OCI-LY7 (cell line): ENCODE measurements at regions not wholly inside any gene's neighbourhood (a gene's known extent, or its start where the extent isn't known, plus 50 kb on each side); places are given as distances from the start of the nearest gene placed in this dataset.
"Not testable (repeated sequence)": the region's sequence is repeated elsewhere in the genome, so short reads cannot be mapped to it uniquely, and the experiment has no call there.

Source experiments
- BruUV-seq: library from RNA; stranded (reverse); fragments of 400-500 nt; replicated peaks from 2 replicates; lab custom pipeline; 2021; lab: Mats Ljungman, UMichigan
- CTCF ChIA-PET: fragments of 300-600 bp; sonication (Branson Sonifier 250); formaldehyde crosslinking; loops from one replicate; lab custom pipeline; 2022; ENCODE audit warnings: antibody characterized with exemption; ENCODE audit not compliant: unreplicated experiment; lab: Charles Lee
- POLR2A ChIA-PET: fragments of 300-600 bp; sonication (Branson Sonifier 250); formaldehyde crosslinking; loops from one replicate; lab custom pipeline; 2022; ENCODE audit warnings: antibody characterized with exemption; lab: Charles Lee
- DNase-seq: peaks from one replicate; pipeline ENCODE4 v3.0.0-alpha.2; 2015; ENCODE audit warnings: low spot score
- H2AFZ ChIP-seq: fragments of 200-600 bp; sonication (generic), shearing (Covaris generic); 2 replicates; pipeline ENCODE4 v1.6.1; 2014; ENCODE audit warnings: mild to moderate bottlenecking, antibody characterized with exemption, low read length, moderate library complexity
- H3K27ac ChIP-seq: fragments of 200-600 bp; sonication (generic); 2 replicates; pipeline ENCODE4 v1.5.1; 2014; ENCODE audit warnings: mixed run types, low read depth, mild to moderate bottlenecking, moderate library complexity, low read length, inconsistent platforms; ENCODE audit not compliant: poor library complexity, severe bottlenecking
- H3K36me3 ChIP-seq: fragments of 200-600 bp; sonication (generic); 2 replicates; pipeline ENCODE4 v1.6.1; 2014; ENCODE audit warnings: mild to moderate bottlenecking, antibody characterized with exemption, low read length, moderate library complexity, mixed read lengths; ENCODE audit not compliant: insufficient read depth
- H3K4me1 ChIP-seq: fragments of 200-600 bp; sonication (generic); 2 replicates; pipeline ENCODE4 v1.5.1; 2014; ENCODE audit warnings: mild to moderate bottlenecking, low read length; ENCODE audit not compliant: insufficient read depth, poor library complexity, severe bottlenecking
- H3K4me2 ChIP-seq: fragments of 200-600 bp; sonication (generic); 2 replicates; pipeline ENCODE4 v1.6.1; 2014; ENCODE audit warnings: mild to moderate bottlenecking, low read length
- H3K4me3 ChIP-seq: fragments of 200-600 bp; sonication (generic); 2 replicates; pipeline ENCODE4 v1.5.1; 2014; ENCODE audit warnings: mild to moderate bottlenecking, low read depth, low read length; ENCODE audit not compliant: poor library complexity, severe bottlenecking
- H3K79me2 ChIP-seq: fragments of 200-600 bp; sonication (generic); 2 replicates; pipeline ENCODE4 v1.6.1; 2016; ENCODE audit warnings: low read depth, mild to moderate bottlenecking, low read length, moderate library complexity, mixed read lengths; ENCODE audit not compliant: insufficient read depth
- H3K9me2 ChIP-seq: fragments of 200-600 bp; sonication (generic); 2 replicates; pipeline ENCODE4 v1.6.1; 2016; ENCODE audit warnings: mild to moderate bottlenecking, low read length, mixed read lengths; ENCODE audit not compliant: insufficient read depth
- H3K9me3 ChIP-seq: fragments of 200-600 bp; sonication (generic); 2 replicates; pipeline ENCODE4 v1.6.1; 2014; ENCODE audit warnings: mild to moderate bottlenecking, mixed run types, low read length, mixed read lengths
- H4K20me1 ChIP-seq: fragments of 200-600 bp; sonication (generic); 2 replicates; pipeline ENCODE4 v1.6.1; 2014; ENCODE audit warnings: mild to moderate bottlenecking, antibody characterized with exemption, low read length, moderate library complexity, mixed read lengths; ENCODE audit not compliant: insufficient read depth
- EZH2phosphoT487 ChIP-seq: fragments of 200-600 bp; sonication (generic); IDR thresholded peaks from 2 replicates; pipeline ENCODE4 v1.6.1; 2018; ENCODE audit warnings: low read depth, borderline replicate concordance, mild to moderate bottlenecking, mixed run types, antibody characterized with exemption, low read length, moderate library complexity, mixed read lengths
- intact Hi-C: fragments of 100-400 bp; cut with micrococcal nuclease; formaldehyde crosslinking; loops from one replicate; pipeline ENCODE4 v1.10.0; 2022; ENCODE audit not compliant: unreplicated experiment
- TF ChIP-seq, protein P1 (sequence below): fragments of 200-600 bp; sonication (generic); conservative IDR thresholded peaks from 2 replicates; pipeline ENCODE4 v1.5.1; 2014; ENCODE audit warnings: mild to moderate bottlenecking, antibody characterized with exemption, low read length, moderate library complexity, mixed read lengths

DNA sequence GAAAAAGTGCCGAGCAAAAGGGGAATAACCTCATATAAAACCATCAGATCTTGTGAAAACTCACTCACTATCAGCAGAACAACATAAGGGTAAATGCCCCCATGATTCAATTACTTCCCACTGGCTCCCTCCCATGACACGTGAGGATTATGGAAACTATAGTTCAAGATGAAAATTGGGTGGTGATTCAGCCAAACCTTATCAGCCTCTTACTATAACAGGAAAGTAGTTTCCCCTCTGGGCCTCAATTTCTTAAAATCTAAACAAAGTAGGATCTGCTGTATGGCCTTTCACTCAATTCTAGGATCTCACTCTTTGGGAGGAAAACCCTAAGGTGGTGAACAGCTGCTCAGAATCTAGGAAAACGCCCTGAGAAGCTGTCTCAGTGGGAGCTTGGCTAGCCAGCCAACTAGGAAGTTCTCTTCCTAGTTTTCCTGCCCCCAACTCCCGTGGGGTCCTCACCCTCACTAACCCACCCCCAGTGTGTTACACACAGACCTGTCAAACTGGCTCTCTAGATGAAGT is 1017.1 kb upstream of the HS3ST1 start:
- POLR2A ChIA-PET = no interaction called here
- Histone ChIP-seq H3K36me3 (no peaks in the 10 kb centered on the region), H3K9me2 (no peaks in the 10 kb centered on the region), H3K9me3 (no peaks in the 10 kb centered on the region), H3K79me2 (no peaks in the 10 kb centered on the region), H4K20me1 (no peaks in the 10 kb centered on the region), H3K27ac (no peak overlapping the region), H3K4me2 (no peak overlapping the region), H3K4me1 (no peaks in the 10 kb centered on the region), H2AFZ (no peak overlapping the region), H3K4me3 (no peak overlapping the region)
- intact Hi-C loops = no loop called here
- no peak for TF ChIP-seq EZH2phosphoT487
- TF ChIP-seq, protein P1, sequence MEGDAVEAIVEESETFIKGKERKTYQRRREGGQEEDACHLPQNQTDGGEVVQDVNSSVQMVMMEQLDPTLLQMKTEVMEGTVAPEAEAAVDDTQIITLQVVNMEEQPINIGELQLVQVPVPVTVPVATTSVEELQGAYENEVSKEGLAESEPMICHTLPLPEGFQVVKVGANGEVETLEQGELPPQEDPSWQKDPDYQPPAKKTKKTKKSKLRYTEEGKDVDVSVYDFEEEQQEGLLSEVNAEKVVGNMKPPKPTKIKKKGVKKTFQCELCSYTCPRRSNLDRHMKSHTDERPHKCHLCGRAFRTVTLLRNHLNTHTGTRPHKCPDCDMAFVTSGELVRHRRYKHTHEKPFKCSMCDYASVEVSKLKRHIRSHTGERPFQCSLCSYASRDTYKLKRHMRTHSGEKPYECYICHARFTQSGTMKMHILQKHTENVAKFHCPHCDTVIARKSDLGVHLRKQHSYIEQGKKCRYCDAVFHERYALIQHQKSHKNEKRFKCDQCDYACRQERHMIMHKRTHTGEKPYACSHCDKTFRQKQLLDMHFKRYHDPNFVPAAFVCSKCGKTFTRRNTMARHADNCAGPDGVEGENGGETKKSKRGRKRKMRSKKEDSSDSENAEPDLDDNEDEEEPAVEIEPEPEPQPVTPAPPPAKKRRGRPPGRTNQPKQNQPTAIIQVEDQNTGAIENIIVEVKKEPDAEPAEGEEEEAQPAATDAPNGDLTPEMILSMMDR = no peak
- CTCF ChIA-PET = no interaction called here
- DNase-seq = no peak
- BruUV-seq = no TSS peak

DNA sequence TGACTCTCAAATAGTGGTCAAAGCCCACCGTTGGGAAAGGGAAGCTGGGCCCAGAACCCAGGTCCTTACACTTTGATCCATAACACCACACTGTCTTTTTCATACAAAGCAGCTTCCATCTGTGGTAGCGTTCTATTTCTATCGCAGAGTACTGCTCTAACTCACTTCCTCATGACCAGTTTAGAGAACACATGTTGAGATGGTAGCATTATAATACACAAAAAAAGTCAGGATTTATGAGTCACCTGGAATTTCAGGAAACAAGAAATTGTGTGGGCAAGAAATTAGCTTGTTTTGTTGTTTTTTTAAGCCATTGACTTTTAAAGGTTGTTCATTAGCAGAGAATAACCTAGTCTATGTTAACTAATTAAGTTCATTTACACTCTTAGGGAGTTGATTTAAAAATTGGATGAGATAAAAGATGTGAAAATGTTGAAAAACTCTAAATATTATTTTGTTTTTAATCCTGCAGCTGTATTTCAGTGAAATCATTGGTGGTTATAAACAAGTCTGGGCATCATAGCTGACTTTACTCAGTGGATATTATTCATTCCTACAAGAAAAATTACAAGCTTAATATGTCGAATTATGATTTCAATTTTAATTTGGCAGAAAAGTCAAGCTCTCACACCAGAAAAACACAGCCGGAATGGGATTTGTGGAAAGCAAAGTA is 1011.1 kb upstream of the HS3ST1 start:
- TF ChIP-seq, protein P1 = no peak
- no peak for TF ChIP-seq EZH2phosphoT487
- no peak overlapping the region for H3K27ac ChIP-seq
- ChIA-PET CTCF (no interaction called here), POLR2A (interaction anchor here (0.5 to 0.8 kb wide), 4 partner anchors 14 to 519 kb away, joined by 3 to 5 read pairs (median 3); no protein-coding TSS in a partner anchor)
- no peak overlapping the region for H3K4me3 ChIP-seq
- no peaks in the 10 kb centered on the region for H3K36me3 ChIP-seq
- H3K4me1 ChIP-seq = no peaks in the 10 kb centered on the region
- no peak overlapping the region for H3K4me2 ChIP-seq
- no peaks in the 10 kb centered on the region for H4K20me1 ChIP-seq
- intact Hi-C loops = no loop called here
- no TSS peak for BruUV-seq
- no peaks in the 10 kb centered on the region for H3K79me2 ChIP-seq
- no peaks in the 10 kb centered on the region for H3K9me2 ChIP-seq
- no peaks in the 10 kb centered on the region for H3K9me3 ChIP-seq
- DNase-seq = no peak
- H2AFZ ChIP-seq = no peak overlapping the region

DNA sequence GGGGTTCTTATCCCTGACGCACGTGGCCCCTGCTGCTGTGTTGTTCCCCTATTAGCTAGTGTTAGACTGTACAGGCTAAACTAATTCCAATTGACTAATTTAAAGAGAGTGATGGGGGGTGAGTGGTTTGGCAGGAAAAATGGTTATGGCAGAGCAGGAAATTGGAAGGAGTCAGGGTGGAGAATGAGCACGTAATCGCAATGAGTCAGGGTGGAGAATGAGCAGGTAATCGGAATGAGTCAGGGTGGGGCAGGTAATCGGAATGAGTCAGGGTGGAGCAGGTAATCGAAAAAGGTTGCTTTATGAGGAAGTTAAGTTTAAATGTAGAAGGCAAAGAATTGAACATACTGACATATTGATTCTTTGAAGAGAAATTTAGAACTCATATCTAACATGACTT is 1002.6 kb upstream of the HS3ST1 start:
- H3K9me3 ChIP-seq, H3K9me2 ChIP-seq, H3K36me3 ChIP-seq, intact Hi-C loops, H4K20me1 ChIP-seq, H3K4me2 ChIP-seq, H3K79me2 ChIP-seq, H3K27ac ChIP-seq, DNase-seq, H3K4me1 ChIP-seq, POLR2A ChIA-PET, H3K4me3 ChIP-seq, H2AFZ ChIP-seq, BruUV-seq, CTCF ChIA-PET: not testable (repeated sequence)
